Tibial nerve (tissue), 4 donors: ENCODE measurements at regions not wholly inside any gene's neighbourhood (a gene's known extent, or its start where the extent isn't known, plus 50 kb on each side); places are given as distances from the start of the nearest gene placed in this dataset.

Experiments used
- DNase-seq, 2 donors: peaks; one replicate each; pipeline ENCODE4 v3.0.0-alpha.2; 2019; ENCODE audit warnings: low spot score in 2 of 2
- H3K27ac ChIP-seq, 4 donors: fragments of 200-600 bp; sonication (generic) in 3 of 4; one replicate each; pipeline ENCODE4 v1.5.1; 2017 to 2019; ENCODE audit warnings: mild to moderate bottlenecking in 1 of 4
- H3K27me3 ChIP-seq, 2 donors: fragments of 200-600 bp; sonication (generic) in 1 of 2; one replicate each; pipeline versions ENCODE4 v1.5.1 to v1.6.0; 2017 to 2019
- H3K36me3 ChIP-seq, 3 donors: fragments of 200-600 bp; sonication (generic); one replicate each; pipeline ENCODE4 v1.5.1; 2018 to 2019
- H3K4me1 ChIP-seq, 4 donors: fragments of 200-600 bp; sonication (generic) in 3 of 4; one replicate each; pipeline ENCODE4 v1.5.1; 2017 to 2019
- H3K4me3 ChIP-seq, 4 donors: fragments of 200-600 bp; sonication (generic) in 3 of 4; one replicate each; pipeline ENCODE4 v1.5.1; 2017 to 2019; ENCODE audit warnings: mild to moderate bottlenecking in 1 of 4, moderate library complexity in 1 of 4
- H3K9me3 ChIP-seq, 4 donors: fragments of 200-600 bp; sonication (generic) in 3 of 4; one replicate each; pipeline ENCODE4 v1.5.1; 2017 to 2019
- EP300 ChIP-seq, 2 donors: sonication (generic); formaldehyde crosslinking; IDR thresholded peaks; one replicate each; pipeline ENCODE4 v1.6.1; 2017; ENCODE audit warnings: antibody characterized with exemption in 2 of 2, mild to moderate bottlenecking in 1 of 2
- POLR2A ChIP-seq, 2 donors: fragments of 450-650 bp; IDR thresholded peaks; one replicate each; pipeline ENCODE4 v1.6.1; 2017; ENCODE audit warnings: antibody characterized with exemption in 2 of 2, mild to moderate bottlenecking in 2 of 2, moderate library complexity in 2 of 2
- WGBS, 2 donors: methylation state at CpG; one replicate each; pipeline ENCODE4 v1.1.5; 2018; 5-methylcytosine and 5-hydroxymethylcytosine counted together
- TF ChIP-seq, protein P1 (sequence below), 5 experiments: fragments of 200-600 bp in 3 of 5; fragments of 450-650 bp in 2 of 5; sonication (generic) in 3 of 5; IDR thresholded peaks; one replicate each; pipeline ENCODE4 v1.5.1; 2016 to 2019; ENCODE audit warnings: antibody characterized with exemption in 5 of 5, mild to moderate bottlenecking in 3 of 5, moderate library complexity in 2 of 5

DNA sequence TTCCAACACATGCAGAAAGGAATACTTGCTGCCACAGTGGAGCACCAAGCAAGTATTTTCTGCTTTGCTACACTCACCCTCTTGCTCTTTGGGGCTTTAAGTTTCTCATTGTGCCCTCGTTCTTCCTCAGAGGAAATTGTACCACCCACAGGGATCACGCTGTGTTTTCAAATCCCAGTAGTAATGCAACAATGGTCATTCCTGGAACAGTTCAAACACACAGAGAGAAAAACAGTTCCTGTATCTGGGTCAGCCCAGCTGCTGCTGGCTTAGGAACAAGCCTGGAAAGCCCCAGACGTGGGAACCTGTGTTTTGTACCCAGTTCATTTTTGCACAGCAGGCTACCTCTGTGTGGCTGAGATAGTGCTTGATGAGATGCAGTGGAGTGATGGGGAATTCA, 907.8 kb downstream of the STPG2 start:
- H3K4me3 ChIP-seq, result no peak overlapping the region
- H3K9me3 ChIP-seq, result no peaks in the 10 kb centered on the region
- no peak for TF ChIP-seq EP300 (IDR thresholded peaks at IDR 0.05)
- no peak for TF ChIP-seq POLR2A (IDR thresholded peaks at IDR 0.05)
- TF ChIP-seq, protein P1, sequence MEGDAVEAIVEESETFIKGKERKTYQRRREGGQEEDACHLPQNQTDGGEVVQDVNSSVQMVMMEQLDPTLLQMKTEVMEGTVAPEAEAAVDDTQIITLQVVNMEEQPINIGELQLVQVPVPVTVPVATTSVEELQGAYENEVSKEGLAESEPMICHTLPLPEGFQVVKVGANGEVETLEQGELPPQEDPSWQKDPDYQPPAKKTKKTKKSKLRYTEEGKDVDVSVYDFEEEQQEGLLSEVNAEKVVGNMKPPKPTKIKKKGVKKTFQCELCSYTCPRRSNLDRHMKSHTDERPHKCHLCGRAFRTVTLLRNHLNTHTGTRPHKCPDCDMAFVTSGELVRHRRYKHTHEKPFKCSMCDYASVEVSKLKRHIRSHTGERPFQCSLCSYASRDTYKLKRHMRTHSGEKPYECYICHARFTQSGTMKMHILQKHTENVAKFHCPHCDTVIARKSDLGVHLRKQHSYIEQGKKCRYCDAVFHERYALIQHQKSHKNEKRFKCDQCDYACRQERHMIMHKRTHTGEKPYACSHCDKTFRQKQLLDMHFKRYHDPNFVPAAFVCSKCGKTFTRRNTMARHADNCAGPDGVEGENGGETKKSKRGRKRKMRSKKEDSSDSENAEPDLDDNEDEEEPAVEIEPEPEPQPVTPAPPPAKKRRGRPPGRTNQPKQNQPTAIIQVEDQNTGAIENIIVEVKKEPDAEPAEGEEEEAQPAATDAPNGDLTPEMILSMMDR (IDR thresholded peaks at IDR 0.05), result no peak
- H3K4me1 ChIP-seq, result peaks cover 0 to 4% (median 0%) of the 10 kb centered on the region in 4 donors
- 22 to 28% methylated on average over 3 of the region's 3 CpGs for WGBS, 2 donors
- H3K36me3 ChIP-seq, result no peaks in the 10 kb centered on the region
- no peaks in the 10 kb centered on the region for H3K27me3 ChIP-seq
- H3K27ac ChIP-seq, result no peak overlapping the region
- no peak for DNase-seq

DNA sequence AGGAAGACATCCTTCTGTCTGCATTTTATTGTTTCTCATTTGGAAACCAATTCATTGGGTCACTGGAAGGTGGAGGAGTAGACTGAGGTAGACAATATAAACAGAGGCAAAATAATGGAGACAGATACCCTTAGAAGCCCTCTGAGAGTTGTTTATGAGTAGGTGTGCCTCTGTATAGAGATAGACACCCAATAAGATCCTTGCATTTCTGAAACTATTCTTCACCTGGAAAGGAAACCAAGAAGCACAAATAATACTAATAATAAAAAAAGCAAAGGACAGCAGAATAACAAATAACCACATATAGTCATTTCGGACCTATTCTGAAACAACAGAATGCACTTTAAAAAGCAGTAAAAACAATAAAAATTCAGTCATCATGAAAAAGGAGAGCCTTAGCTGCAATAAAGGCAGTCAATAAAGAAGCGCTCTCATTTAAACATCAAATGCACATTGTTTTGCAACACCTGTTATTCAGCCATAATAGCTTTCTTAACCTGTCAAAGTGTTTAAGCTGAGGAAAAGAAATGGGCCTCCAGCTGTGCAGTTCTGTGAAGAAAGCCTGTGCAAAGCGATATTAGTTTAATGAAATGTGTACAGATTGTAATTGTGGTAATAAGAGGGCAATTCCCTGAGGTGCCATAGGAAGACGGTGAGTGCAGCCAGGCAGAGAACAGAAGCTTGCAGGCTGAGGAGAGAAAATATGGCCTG, 904.2 kb downstream of the STPG2 start:
- peaks cover 0 to 4% (median 0%) of the 10 kb centered on the region in 4 donors for H3K4me1 ChIP-seq
- no peaks in the 10 kb centered on the region for H3K36me3 ChIP-seq
- no peaks in the 10 kb centered on the region for H3K27me3 ChIP-seq
- TF ChIP-seq POLR2A (IDR thresholded peaks at IDR 0.05) (no peak), EP300 (IDR thresholded peaks at IDR 0.05) (no peak)
- TF ChIP-seq, protein P1 (IDR thresholded peaks at IDR 0.05), result no peak
- WGBS, 2 donors, result 41 to 51% methylated on average over 4 of the region's 4 CpGs
- H3K4me3 ChIP-seq, result no peak overlapping the region
- no peak overlapping the region for H3K27ac ChIP-seq
- DNase-seq, result no peak
- no peaks in the 10 kb centered on the region for H3K9me3 ChIP-seq

DNA sequence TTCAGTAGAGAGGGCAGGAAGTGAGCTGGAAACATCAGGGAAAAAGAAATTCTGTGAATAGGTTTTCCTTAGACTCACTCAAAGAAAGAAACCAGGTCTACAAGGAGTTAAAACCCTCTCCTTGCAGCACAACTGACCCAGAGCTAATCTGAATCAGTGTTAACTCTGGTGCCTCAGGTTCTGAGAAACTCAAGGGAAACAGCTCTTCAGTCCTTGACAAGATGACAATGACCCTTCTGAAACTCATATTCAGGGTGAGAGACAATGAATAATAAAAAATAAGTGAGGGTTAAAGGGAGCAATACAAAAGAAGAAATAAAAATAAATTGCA, 903.6 kb downstream of the STPG2 start:
- TF ChIP-seq EP300 (IDR thresholded peaks at IDR 0.05) (no peak), POLR2A (IDR thresholded peaks at IDR 0.05) (no peak)
- TF ChIP-seq, protein P1 (IDR thresholded peaks at IDR 0.05), result no peak
- H3K27ac ChIP-seq, result no peak overlapping the region
- H3K9me3 ChIP-seq, result no peaks in the 10 kb centered on the region
- no peaks in the 10 kb centered on the region for H3K36me3 ChIP-seq
- H3K27me3 ChIP-seq, result no peaks in the 10 kb centered on the region
- peaks cover 0 to 4% (median 0%) of the 10 kb centered on the region in 4 donors for H3K4me1 ChIP-seq
- H3K4me3 ChIP-seq, result no peak overlapping the region
- no peak for DNase-seq

- no peak overlapping the region for H3K27ac ChIP-seq
- TF ChIP-seq EP300 (IDR thresholded peaks at IDR 0.05) (no peak), POLR2A (IDR thresholded peaks at IDR 0.05) (no peak)
- TF ChIP-seq, protein P1 (IDR thresholded peaks at IDR 0.05), result no peak
- H3K4me1 ChIP-seq, result no peaks in the 10 kb centered on the region
- whole genome bisulfite sequencing, 2 donors, result 34 to 38% methylated on average over 1 of the region's 1 CpG
- no peak for DNase-seq
- no peaks in the 10 kb centered on the region for H3K27me3 ChIP-seq
- no peaks in the 10 kb centered on the region for H3K9me3 ChIP-seq
- H3K36me3 ChIP-seq, result no peaks in the 10 kb centered on the region
- H3K4me3 ChIP-seq, result no peak overlapping the region
Measured at GRCh38 chr4:97252615-97253154, 890.6 kb downstream of the STPG2 start.

- no peaks in the 10 kb centered on the region for H3K36me3 ChIP-seq
- no peak for TF ChIP-seq POLR2A (IDR thresholded peaks at IDR 0.05)
- no peak for TF ChIP-seq EP300 (IDR thresholded peaks at IDR 0.05)
- TF ChIP-seq, protein P1 (IDR thresholded peaks at IDR 0.05), result no peak
- no peak overlapping the region for H3K27ac ChIP-seq
- WGBS, 2 donors, result 83 to 84% methylated on average over 6 of the region's 6 CpGs
- H3K27me3 ChIP-seq, result no peaks in the 10 kb centered on the region
- no peak for DNase-seq
- no peaks in the 10 kb centered on the region for H3K9me3 ChIP-seq
- H3K4me1 ChIP-seq, result no peaks in the 10 kb centered on the region
- no peak overlapping the region for H3K4me3 ChIP-seq
Measured at GRCh38 chr4:97262769-97263168, 880.5 kb downstream of the STPG2 start.
